IPS-NIHi11 (cell line): ENCODE measurements at regions not wholly inside any gene's neighbourhood (a gene's known extent, or its start where the extent isn't known, plus 50 kb on each side); places are given as distances from the start of the nearest gene placed in this dataset.
A peak's percentile ranks its signal among the peaks of the same experiment; 100 is the strongest.
"Not testable (repeated sequence)": the region's sequence is repeated elsewhere in the genome, so short reads cannot be mapped to it uniquely, and the experiment has no call there.

Source experiments
- DNase-seq: peaks from one replicate; pipeline ENCODE4 v3.0.0; 2012; ENCODE audit warnings: mixed read lengths, low spot score

DNA sequence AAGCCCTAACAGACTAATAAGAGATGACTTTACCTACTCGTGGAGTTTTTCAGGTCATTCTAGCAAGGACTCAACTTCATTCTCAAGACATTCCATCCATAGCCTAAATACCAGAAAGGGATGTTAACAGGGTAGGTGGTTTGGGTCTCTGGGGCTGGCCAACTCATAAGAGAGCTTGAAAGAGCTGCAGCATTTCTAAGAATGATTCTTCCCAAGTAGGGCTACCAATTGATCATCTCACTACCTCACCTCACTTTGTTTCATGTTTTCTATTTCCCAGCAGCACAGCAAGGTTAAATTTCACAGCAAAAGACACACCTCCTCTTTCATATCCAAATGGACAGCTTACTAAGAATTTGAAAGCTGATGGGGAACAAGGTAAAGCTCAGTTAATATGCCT, 614.8 kb upstream of the DIPK2B start:
- DNase-seq = no peak

DNA sequence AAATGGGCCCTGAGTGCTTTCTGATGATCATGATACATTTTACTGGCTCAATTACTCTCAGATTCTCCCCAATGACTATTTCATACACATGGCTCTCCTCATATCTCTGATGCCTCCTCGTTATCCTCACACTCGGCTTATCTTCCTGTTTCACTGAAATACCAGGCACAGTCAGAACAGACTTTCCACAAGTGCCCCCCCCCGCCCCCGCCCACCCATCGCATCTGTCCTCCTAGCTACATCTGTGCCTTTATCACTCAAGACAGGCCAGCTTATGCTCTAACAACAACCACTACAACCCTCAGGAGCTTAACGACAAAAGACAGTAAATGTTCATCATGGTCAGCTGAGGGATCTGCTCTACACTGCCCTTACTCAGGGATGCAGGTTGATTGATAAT, 610.6 kb upstream of the DIPK2B start:
- DNase-seq = no peak

DNA sequence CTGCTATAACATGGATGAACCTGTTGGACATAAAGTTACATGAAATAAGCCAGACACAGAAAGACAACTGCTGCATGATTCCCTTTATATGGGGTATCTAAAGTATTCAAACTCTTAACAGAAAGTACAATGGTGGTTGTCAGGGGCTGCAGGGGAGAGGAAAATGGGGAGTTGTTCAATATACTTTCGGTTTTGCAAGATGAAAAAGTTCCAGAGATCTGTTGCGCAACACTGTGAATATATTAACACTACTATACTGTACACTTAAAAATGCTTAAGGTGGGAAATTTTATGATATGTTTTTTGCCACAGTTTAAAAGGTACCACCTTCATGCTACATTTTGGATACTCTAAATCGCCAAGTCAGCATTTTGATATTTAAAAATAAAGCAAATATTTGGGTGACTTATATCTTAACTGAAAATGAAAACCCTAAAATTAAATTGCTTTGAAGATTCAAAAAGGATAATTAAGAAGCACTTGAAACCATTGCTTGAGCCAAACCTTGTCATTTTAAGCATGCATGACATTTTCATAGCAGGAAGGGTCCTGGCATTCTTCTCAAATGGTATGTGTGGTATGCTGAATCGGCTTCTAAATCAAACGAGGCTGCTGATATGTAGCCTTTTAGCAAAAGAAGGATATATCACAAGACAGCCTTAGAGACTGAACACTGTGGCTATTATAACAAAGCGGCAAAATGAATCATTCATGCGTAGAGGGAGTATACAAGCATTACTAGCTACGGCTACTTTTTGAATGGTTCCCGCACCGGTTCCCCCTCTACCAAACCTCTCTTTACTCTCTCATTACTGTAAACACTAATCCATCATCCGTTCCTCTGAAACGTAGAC, 607.1 kb upstream of the DIPK2B start:
- DNase-seq = no peak

DNA sequence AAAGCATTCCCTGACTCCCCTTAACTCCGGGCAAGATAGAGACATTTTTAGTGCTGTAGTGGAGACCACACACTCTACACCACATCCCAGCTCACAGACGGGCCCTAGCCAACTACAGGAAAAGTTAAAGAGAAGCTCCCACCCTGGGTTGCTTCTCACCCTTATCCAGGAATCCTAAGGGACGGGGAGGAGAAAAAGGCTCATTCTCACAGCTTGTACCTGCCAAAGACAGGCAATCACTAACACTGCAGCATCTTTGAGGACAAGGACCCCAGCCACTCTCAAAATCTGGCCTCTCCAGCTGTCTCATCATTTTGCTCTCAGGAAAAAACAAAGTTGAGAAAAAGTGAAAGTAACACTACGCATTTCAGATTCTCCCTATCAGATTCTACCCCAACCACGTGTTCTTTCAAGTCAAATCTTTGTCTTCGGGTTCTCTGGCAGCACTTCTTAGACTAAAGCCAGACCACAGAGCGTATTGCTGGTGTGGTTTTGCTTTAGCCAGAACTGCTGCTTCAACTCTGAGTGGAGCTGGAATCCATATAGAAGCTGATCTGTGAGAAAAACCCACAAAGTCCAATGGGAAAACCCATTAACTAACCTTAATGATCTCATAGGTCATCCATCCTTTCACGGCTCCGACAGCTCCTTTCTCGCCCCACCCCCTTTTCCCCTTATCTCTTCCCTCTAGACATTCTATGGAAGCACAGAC, 605.9 kb upstream of the DIPK2B start:
- no peak for DNase-seq

DNA sequence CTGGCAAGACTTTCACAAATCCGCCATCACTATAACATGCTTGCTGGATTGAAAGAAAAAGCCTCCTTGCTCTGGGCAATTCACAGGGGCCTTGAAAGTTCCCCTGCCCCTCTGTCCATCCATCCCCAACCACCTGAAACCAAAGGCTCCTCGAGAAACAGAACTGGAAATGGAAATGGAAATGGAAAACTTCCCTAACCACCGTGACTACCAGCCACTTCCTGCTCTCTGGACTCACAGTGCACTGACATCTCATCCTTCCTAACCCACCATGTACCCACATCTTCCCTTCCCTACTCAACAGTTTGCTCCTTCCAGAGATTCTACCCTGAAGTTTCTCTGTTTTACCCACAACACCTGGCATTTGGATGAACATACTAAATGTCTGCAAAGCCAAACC, 603.6 kb upstream of the DIPK2B start:
- no peak for DNase-seq

DNA sequence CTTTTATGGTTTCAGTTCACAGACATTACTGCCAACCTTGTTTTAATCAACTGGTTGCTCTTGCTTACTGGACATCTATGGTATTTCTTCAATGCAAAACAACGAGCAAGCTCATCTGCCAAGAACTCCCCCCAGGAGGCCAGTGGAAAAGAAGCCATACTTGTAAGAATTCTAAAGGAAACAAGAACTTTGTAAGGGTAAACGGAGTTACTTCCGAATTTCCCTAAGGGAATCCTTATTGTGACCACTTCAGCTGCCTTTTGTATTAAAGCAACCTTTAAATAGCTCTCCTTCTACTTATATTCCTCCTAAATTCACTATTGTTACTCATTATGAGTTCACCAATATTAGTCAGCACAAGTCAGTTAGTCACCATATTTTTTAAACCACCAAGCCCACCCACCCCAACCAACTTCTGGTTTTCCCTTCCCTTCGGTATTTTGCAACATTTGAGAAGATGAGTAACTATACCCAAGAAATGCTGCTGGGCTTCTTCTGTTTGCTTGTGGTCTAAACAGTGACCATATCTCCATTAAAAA, 602.8 kb upstream of the DIPK2B start:
- DNase-seq = no peak

DNA sequence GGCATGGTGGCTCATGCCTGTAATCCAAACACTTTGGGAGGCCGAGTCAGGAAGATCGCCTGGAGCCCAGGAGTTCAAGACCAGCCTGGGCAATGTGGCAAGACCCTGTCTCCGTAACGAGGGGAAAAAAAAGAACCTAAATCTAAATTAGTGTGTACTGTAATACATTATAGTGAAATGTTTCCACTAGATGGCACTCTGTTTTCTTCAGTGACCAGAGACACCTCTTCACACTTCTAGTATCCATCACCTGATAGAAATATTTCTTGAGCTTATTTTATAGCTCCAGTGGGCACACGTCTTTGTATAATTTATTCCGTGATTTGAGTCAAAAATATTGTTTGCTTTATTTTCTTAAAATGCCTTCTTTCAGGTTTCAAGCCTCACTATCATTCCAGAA, 600.9 kb upstream of the DIPK2B start:
- no peak for DNase-seq

DNA sequence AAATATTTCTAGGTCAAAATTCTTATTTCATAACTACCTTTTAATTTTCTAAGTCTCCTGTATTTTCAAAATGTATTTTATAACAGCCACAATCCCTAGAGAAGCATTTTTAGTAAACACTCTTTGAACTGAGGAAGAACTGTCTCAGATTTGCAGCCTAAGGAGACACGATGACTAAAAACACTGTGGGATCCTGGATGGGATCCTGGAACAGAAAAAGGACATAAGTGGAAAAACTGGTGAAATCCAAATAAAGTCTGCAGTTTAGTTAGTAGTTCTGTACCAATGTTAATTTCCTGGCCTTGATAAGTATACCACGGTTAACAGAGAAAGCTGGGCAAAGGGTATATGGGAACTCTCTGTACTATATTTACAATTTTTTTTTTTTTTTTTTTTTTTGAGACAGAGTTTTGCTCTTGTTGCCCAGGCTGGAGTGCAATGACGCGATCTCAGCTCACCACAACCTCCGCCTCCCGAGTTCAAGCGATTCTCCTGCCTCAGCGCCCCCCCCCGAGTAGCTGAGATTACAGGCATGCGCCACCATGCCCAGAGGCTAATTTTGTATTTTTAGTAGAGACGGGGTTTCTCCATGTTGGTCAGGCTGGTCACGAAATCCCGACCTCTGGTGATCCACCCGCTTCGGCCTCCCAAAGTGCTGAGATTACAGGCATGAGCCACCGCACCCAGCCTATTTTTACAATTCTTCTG, 600.2 kb upstream of the DIPK2B start:
- DNase-seq = not testable (repeated sequence)

DNA sequence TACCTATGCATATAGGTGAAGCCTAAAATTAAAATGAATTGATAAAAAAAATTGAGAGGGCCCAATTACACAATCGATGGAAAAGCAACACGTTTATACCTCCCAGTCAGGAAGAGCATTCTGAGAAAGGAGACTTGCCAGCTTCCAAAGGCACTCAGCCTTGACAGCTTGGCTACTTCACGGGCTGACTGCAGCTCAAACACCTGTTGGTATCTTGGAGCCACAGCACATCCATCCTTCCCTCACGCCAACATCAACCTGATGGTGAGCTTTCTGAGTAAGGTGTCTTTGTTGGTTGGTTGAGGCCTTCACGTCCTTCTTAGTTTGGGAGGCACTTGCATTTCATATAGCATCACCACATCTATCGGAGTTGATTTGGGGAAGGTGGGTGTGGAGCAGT, 598.9 kb upstream of the DIPK2B start:
- DNase-seq = no peak

DNA sequence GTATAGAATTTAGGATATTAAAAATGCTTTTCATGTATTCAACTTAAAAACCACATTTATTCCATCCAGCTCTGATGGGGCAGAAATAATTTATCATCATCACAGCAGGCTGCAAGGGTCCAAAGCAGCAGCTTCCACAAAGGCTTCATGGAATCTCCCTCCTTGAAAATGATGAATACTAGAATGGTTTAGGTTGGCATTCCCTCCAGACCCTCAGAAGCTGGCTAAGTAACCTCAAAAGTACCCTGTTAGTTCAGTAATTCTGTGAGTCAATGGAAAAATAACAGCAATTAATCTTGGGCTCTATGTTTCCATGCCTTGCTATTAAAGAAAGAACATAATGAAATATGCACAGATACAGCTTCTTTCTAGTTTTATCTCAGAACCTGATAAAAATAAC, 594.9 kb upstream of the DIPK2B start:
- DNase-seq = no peak

DNA sequence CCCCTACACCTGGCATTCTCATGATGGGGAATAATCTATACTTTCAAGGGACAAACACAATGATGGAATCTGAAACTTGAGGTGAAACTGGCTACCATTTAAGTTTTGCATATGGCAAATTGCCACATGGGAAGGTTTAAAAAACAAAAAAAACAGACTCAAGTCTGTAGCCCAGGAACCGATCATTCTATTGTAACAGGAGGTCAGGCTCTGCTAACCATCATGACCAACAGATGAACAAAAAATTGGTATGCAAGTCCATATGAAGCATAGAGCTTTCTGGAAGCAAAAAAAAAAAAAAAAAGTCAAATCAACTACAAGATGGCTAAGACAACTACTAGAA, 594.3 kb upstream of the DIPK2B start:
- no peak for DNase-seq

DNA sequence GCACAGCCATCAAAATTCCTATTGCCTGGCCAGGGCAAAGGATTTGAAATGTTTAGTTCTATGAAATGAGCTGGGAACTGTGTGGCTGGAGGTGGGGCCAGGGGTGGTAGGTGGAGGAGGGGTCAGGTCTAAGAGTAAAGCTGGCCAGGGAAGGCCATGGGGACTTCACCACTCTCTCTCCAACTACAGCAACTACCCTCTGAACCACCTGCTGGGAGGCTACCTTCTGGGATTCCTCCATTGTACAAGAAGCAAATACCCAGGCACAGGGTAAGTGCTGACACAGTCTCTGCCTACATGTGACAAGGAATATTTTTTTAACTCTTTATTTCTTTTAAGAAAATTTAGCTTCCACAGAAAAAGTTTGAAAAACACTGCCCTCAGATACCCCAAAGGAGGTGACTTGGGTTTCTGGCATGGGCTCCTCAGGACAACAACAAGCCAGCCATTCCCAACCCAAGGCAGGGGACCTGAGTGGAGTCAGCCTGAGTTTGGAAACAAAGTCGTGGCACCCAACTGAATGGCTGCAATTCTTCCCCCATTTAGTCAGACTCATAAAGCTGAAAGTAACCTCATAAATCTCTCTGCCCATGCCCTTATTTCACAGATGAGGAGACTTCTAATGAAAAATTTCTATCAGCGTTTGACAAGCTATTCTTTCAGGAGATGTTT, 593.8 kb upstream of the DIPK2B start:
- no peak for DNase-seq

DNA sequence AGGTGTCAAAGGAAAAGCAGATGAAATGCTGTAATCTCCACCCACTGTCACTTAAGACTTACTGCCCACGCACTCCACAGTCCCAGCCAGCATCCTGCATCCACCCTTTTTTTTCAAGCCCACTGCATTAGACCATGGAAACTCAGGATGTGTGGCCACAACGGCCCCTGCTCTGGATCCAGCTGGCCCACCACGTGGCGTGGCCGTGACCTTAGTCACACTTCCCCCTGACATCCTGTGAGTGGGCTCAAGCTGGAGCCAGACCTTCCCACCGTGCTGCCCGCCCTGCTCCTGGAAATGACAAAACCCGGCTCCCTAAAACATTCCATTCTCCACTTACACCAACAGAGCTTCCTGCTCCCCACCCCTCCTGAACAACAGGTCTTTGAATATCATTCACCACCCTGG, 588.3 kb upstream of the DIPK2B start:
- peak; percentile 19 for DNase-seq

DNA sequence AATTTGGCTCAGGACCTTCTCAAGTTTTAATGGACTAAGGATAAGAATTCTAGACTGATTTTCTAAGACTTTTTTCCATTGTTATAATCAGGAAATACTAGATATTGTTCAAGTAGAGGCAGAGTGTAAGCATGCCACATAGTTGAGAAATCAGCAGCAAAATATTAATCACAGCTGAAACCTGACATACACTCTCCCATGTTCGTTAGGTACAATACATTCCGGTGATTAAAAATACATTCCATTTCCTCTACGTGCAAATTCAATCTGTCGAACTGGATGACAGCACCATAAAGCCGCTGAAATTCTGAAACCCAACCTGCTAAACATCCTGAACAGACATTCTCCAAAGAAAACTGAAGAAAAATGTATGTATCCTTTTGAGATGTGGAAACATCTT, 587.6 kb upstream of the DIPK2B start:
- no peak for DNase-seq

DNA sequence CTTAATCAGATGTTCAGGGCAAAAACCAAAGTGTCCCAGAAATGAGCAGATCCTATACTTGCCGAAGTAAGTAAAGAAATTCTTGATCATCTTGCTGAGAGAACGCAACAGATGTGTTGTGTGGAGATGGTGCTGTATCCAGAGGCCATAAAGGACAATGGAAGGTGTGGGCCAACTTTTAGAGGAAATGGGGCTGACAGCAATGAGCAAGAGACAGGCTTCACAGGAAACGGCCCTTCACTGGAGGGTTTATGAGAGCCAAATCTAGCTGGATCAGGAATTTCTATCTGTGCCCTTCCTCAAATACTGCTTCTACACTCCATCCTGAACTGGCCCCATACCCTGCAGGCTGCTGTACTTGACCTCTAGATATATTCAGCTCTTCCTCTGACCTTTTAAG, 583.9 kb upstream of the DIPK2B start:
- no peak for DNase-seq

DNA sequence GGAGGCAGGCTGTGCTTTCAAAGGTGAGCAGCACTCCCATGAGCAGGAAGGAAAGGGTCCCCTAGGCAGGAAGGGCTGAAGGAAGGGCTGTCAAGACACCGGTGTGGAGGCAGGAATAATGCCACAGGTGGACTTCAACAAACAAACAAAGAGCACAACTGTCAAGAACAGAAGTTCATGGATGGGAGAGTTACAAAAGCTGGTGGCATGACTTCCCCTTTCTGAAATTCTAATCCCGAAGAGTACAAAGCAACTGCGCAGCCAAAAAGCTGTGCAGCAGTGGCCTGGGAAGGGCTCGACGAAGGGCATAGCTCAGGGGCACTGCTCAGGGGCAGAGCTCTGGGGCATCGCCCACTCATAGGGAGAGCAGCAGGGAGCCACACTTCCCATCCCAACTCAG, 582.3 kb upstream of the DIPK2B start:
- DNase-seq = no peak

DNA sequence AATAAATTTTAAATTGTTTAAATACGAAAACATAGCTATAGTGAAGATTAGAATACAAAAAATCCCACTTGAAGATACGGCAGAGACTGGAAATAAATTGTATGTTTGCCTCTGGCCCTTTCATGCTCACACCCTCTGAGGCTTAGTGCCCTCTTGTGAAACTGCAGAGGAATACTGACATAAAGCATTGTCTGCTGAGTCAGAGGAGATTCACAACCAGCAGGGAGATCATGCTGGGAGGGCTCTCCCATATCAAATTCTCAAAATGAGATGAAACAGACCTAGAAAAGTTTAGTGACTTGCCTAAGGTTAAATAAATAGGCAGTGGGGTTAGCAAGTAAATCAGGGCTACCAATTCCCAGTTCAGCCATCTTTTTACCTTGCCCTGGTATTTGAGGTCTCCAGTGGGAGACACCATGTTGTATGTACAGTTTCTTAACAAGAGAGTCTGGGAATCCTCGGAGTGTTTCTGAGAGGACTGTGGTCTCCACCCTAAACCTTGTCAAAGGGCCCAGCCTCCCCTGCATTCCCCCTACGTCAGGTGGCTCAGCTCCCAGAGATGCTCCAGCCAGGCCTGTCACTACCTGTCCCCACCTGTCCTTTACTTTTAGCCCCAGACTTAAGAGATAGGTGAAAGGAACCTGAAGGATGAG, 581.4 kb upstream of the DIPK2B start:
- DNase-seq = no peak

DNA sequence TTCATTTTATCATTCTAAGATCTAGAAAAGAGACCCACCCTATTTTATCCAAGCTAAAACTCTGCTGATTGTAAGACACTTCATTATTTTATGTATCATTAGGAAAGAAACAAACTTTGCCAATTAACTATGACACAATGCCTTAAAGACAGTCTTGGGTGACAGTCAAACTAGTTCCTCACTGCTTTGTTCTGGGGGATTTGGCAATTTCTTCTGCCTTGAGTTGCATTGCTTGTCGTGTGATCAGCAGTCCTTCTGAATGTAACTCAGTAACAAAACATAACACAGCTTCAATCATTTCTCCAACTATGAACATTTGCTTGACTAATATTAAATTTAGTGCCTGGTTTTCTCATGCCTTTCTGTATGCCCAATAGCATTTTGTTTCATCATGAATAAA, 577.9 kb upstream of the DIPK2B start:
- no peak for DNase-seq

DNA sequence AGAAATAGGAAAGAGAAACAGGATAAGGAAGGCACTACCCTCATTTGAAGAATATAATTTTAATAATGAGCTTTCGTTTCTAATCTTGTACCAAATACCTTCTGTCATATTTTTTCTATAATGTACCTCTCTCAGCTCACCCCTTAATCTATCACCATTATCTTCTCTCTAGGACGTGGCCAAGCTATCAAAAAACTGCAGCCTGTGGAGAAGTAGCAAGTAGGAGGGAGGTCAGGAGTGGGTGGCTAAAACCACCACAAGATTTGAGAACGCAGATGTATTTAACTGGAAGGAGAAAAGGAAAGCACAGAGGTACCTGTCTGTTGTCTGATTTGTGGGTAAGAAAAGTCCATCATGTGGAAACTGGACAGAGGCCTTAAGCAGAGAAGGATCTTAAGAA, 576.7 kb upstream of the DIPK2B start:
- DNase-seq = no peak

DNA sequence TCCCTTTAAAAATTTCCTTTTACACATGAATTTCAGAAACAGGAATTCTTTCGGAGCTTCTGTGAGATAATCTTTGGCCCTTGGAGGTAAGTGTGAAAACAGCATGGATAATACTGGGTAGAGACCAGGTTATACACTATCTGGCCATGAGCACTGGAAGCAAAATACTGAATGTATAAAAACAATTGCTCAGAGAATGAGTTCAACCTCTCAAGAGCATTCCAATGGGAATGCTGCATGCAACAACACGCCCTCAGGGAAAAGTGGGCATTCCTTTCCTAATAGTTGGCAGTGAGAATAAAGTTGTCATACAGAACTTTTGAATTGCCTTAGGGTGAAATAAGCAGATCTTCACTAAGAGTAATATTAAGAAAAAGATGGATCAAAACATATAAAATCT, 574.8 kb upstream of the DIPK2B start:
- DNase-seq = no peak

DNA sequence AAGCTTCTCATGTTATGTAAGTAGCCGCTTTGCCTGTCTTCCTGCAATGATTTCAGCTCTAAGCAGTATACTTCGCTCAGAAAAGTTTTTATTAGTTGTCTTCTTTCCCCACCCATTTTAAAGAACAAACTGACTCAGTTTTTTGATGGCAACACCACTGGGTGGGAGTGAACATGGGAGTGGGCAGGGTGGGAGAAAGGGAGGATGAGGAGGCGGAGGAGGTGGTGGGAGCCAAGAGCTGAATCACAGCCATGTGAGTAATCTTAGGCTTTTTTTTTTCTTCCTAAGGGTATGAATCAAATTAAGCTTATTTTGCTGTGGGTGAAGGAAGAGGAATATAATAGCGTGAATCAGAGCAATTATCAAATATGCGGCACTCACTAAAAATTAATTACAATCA, 574.3 kb upstream of the DIPK2B start:
- DNase-seq = no peak

DNA sequence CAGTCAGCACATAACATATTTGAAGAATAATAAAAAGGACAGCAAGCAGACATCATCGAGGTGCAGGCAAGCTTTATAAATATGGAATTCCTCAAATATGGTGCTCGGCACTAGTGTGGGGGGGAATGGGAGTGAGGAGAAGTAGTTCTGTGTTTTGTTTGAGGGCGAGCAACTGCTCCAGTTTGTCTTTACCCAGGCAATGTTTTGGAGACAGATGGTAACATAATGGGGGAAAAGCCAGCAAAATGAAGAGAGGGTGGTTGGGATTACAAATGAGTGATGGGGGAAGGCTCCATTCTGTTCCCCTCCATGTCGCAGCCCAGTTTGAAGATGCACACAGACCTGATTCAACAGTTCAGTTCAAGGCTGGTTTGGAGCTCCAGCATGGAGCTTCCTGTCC, 572.9 kb upstream of the DIPK2B start:
- no peak for DNase-seq
